ENCODE measurements at regions not wholly inside any gene's neighbourhood (a gene's known extent, or its start where the extent isn't known, plus 50 kb on each side); places are given as distances from the start of the nearest gene placed in this dataset.

- DNase-seq = no peak
Observed at GRCh38 chr22:49368976-49369725, 458.5 kb downstream of the BRD1 start.

- DNase-seq = no peak
Observed at GRCh38 chr22:49368221-49368975, 459.3 kb downstream of the BRD1 start.

GRCh38 chr22:49367041-49367697 lies 460.5 kb downstream of the BRD1 start:
- DNase-seq = no peak

GRCh38 chr22:49366437-49366836 lies 461.2 kb downstream of the BRD1 start:
- DNase-seq = no peak

GRCh38 chr22:49365910-49366309 lies 461.8 kb downstream of the BRD1 start:
- DNase-seq = no peak

- DNase-seq = no peak
Observed at GRCh38 chr22:49365191-49365837, 462.4 kb downstream of the BRD1 start.

- no peak for DNase-seq
Observed at GRCh38 chr22:49364398-49364797, 463.3 kb downstream of the BRD1 start.

GRCh38 chr22:49363526-49364230 lies 464.0 kb downstream of the BRD1 start:
- DNase-seq = no peak

GRCh38 chr22:49362211-49362839 lies 465.3 kb downstream of the BRD1 start:
- DNase-seq = no peak

GRCh38 chr22:49361164-49361563 lies 466.5 kb downstream of the BRD1 start:
- no peak for DNase-seq

- DNase-seq = no peak
Observed at GRCh38 chr22:49360746-49361145, 466.9 kb downstream of the BRD1 start.

- DNase-seq = no peak
Observed at GRCh38 chr22:49359076-49359475, 468.6 kb downstream of the BRD1 start.

- no peak for DNase-seq
Observed at GRCh38 chr22:49357661-49358440, 469.8 kb downstream of the BRD1 start.

GRCh38 chr22:49356428-49356827 lies 471.2 kb downstream of the BRD1 start:
- DNase-seq = no peak

- DNase-seq = no peak
Observed at GRCh38 chr22:49355211-49355920, 472.3 kb downstream of the BRD1 start.

GRCh38 chr22:49354516-49355210 lies 473.0 kb downstream of the BRD1 start:
- no peak for DNase-seq

GRCh38 chr22:49353235-49353634 lies 474.4 kb downstream of the BRD1 start:
- no peak for DNase-seq

GRCh38 chr22:49352361-49353169 lies 475.1 kb downstream of the BRD1 start:
- DNase-seq = no peak
